ENCODE measurements at regions not wholly inside any gene's neighbourhood (a gene's known extent, or its start where the extent isn't known, plus 50 kb on each side); places are given as distances from the start of the nearest gene placed in this dataset.

DNA sequence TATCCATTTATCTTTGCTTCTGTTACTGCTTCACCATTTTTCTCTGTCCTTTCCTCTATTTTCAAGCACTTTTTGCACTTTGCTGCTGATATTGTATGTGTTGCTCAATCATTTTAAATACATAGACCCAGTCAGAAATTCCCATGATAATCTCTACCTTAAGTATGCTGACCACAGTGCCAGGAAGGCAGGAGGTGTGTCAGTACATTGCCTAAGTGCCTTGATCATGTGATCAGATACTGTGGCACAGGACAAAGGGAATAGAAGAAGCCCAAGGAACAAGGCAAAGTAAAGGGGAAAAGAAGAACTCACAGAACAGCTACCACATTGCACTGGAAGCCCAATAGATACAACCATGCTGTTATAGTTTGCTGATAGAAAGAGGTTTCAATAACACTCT, 53.7 kb upstream of the CD36 start:
- no peaks in the 10 kb centered on the region for H3K27me3 ChIP-seq (ENCODE audit: insufficient read depth, low read length)
- H2BK5ac ChIP-seq (ENCODE audit: low read depth, low read length, poor library complexity) = no peak overlapping the region

DNA sequence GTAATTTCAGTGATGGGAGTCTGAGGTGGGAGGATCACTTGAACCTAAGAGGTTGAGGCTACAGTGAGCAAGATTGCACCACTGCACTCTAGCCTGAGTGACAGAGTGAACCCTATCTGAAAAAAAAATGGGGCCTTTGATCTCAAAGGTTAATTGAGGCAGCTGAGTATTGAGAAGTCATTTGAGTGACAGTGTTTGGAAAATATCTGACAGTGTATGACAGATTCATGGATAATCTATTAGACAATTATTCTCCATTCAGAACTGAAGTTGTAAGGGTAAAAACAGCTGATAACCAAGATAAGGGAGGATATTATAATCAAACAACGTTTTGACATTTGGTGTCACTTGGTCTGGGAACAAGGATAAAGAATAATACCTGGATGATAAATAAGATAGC, 50.9 kb upstream of the CD36 start:
- Histone ChIP-seq H3K27ac (ENCODE audit: low read depth, low read length) (no peak overlapping the region), H2AFZ (ENCODE audit: insufficient read depth, low read length, poor library complexity) (no peak overlapping the region)
- WGBS (ENCODE audit: extremely low coverage, insufficient coverage, insufficient read length) = no CpG with 5 or more reads among the region's 1 CpG

More for the DNA sequence above, 53.7 kb upstream of the CD36 start:
- Histone ChIP-seq H3K18ac (ENCODE audit: low read length) (no peak overlapping the region), H4K91ac (ENCODE audit: low read depth, low read length) (no peak overlapping the region), H2AFZ (ENCODE audit: insufficient read depth, low read length, poor library complexity) (no peak overlapping the region), H3K23ac (ENCODE audit: low read length) (no peak overlapping the region), H2BK12ac (ENCODE audit: low read length) (peak overlapping the region; percentile 9), H4K12ac (ENCODE audit: low read depth, low read length) (no peak overlapping the region), H3K4ac (ENCODE audit: low read depth, low read length) (no peak overlapping the region), H2AK5ac (ENCODE audit: low read length) (no peak overlapping the region), H3K36me3 (ENCODE audit: control insufficient read depth in 1 of 2, insufficient read depth in 2 of 2, low read length in 2 of 2) (no peaks in the 10 kb centered on the region), H3K4me2 (ENCODE audit: low read length) (no peak overlapping the region), H3K79me1 (ENCODE audit: low read length) (no peaks in the 10 kb centered on the region), H3K14ac (ENCODE audit: low read length) (no peak overlapping the region), H3K4me3 (ENCODE audit: low read depth, low read length) (no peak overlapping the region), H3K4me1 (ENCODE audit: control insufficient read depth in 1 of 2, insufficient read depth in 2 of 2, low read length in 2 of 2) (peaks cover 0 to 4% of the 10 kb centered on the region in 2 experiments), H3K79me2 (ENCODE audit: control insufficient read depth, insufficient read depth, low read length, poor library complexity) (no peaks in the 10 kb centered on the region), H3K9ac (ENCODE audit: low read length) (no peak overlapping the region), H3K27ac (ENCODE audit: low read depth, low read length) (no peak overlapping the region), H3K9me3 (ENCODE audit: insufficient read depth, low read depth, low read length) (no peaks in the 10 kb centered on the region), H4K8ac (ENCODE audit: low read depth, low read length) (no peak overlapping the region), H2BK120ac (ENCODE audit: insufficient read depth, low read length, poor library complexity) (no peak overlapping the region)
- peak; percentile 69 to 81 for DNase-seq

DNA sequence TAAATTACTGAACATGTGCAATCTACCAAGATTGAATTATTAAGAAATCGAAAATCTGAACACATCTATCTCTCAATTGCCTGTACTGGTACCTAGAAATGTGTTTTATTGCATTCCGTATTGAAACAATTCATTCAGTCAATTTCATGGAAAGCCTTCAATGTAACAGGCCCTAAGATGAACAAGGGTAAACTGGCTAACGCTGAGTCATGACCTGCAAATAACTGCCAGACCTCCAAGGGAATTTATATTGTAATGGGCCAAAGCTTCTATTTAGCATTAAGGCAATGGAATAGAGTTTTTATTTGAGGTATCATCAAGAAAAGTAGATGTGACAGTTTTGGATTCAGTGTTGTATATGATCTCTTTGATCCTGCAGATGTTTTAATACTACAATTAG, 49.9 kb upstream of the CD36 start:
- Histone ChIP-seq H3K79me2 (ENCODE audit: control insufficient read depth, insufficient read depth, low read length, poor library complexity) (no peaks in the 10 kb centered on the region), H2BK120ac (ENCODE audit: insufficient read depth, low read length, poor library complexity) (no peak overlapping the region), H3K18ac (ENCODE audit: low read length) (no peak overlapping the region), H3K36me3 (ENCODE audit: control insufficient read depth in 1 of 2, insufficient read depth in 2 of 2, low read length in 2 of 2) (no peaks in the 10 kb centered on the region), H3K4me2 (ENCODE audit: low read length) (no peak overlapping the region), H4K12ac (ENCODE audit: low read depth, low read length) (no peak overlapping the region), H3K79me1 (ENCODE audit: low read length) (no peaks in the 10 kb centered on the region), H2AFZ (ENCODE audit: insufficient read depth, low read length, poor library complexity) (no peak overlapping the region), H3K4ac (ENCODE audit: low read depth, low read length) (no peak overlapping the region), H4K91ac (ENCODE audit: low read depth, low read length) (no peak overlapping the region), H3K23ac (ENCODE audit: low read length) (no peak overlapping the region), H2AK5ac (ENCODE audit: low read length) (no peak overlapping the region), H3K27ac (ENCODE audit: low read depth, low read length) (no peak overlapping the region), H3K9ac (ENCODE audit: low read length) (no peak overlapping the region), H2BK12ac (ENCODE audit: low read length) (no peak overlapping the region), H3K14ac (ENCODE audit: low read length) (no peak overlapping the region), H3K27me3 (ENCODE audit: insufficient read depth, low read length) (no peaks in the 10 kb centered on the region), H4K8ac (ENCODE audit: low read depth, low read length) (no peak overlapping the region), H2BK5ac (ENCODE audit: low read depth, low read length, poor library complexity) (no peak overlapping the region), H3K4me1 (ENCODE audit: control insufficient read depth in 1 of 2, insufficient read depth in 2 of 2, low read length in 2 of 2) (peaks cover 0 to 4% of the 10 kb centered on the region in 2 experiments), H3K4me3 (ENCODE audit: low read depth, low read length) (no peak overlapping the region), H3K9me3 (ENCODE audit: insufficient read depth, low read depth, low read length) (no peaks in the 10 kb centered on the region)
- no CpG with 5 or more reads among the region's 3 CpGs for WGBS (ENCODE audit: extremely low coverage, insufficient coverage, insufficient read length)
- no peak for DNase-seq

More for the DNA sequence above, 50.9 kb upstream of the CD36 start:
- Histone ChIP-seq H2BK12ac (ENCODE audit: low read length) (no peak overlapping the region), H3K79me2 (ENCODE audit: control insufficient read depth, insufficient read depth, low read length, poor library complexity) (no peaks in the 10 kb centered on the region), H3K9ac (ENCODE audit: low read length) (no peak overlapping the region), H3K4ac (ENCODE audit: low read depth, low read length) (no peak overlapping the region), H2BK5ac (ENCODE audit: low read depth, low read length, poor library complexity) (no peak overlapping the region), H3K4me3 (ENCODE audit: low read depth, low read length) (no peak overlapping the region), H3K27me3 (ENCODE audit: insufficient read depth, low read length) (no peaks in the 10 kb centered on the region), H3K14ac (ENCODE audit: low read length) (no peak overlapping the region), H3K18ac (ENCODE audit: low read length) (no peak overlapping the region), H3K79me1 (ENCODE audit: low read length) (no peaks in the 10 kb centered on the region), H3K36me3 (ENCODE audit: control insufficient read depth in 1 of 2, insufficient read depth in 2 of 2, low read length in 2 of 2) (no peaks in the 10 kb centered on the region), H3K4me1 (ENCODE audit: control insufficient read depth in 1 of 2, insufficient read depth in 2 of 2, low read length in 2 of 2) (peaks cover 0 to 4% of the 10 kb centered on the region in 2 experiments), H4K8ac (ENCODE audit: low read depth, low read length) (no peak overlapping the region), H2AK5ac (ENCODE audit: low read length) (no peak overlapping the region), H3K9me3 (ENCODE audit: insufficient read depth, low read depth, low read length) (no peaks in the 10 kb centered on the region), H2BK120ac (ENCODE audit: insufficient read depth, low read length, poor library complexity) (no peak overlapping the region), H3K4me2 (ENCODE audit: low read length) (no peak overlapping the region), H4K91ac (ENCODE audit: low read depth, low read length) (no peak overlapping the region), H3K23ac (ENCODE audit: low read length) (no peak overlapping the region), H4K12ac (ENCODE audit: low read depth, low read length) (no peak overlapping the region)
- no peak for DNase-seq
